GM19035 (cell line): ENCODE measurements at regions not wholly inside any gene's neighbourhood (a gene's known extent, or its start where the extent isn't known, plus 50 kb on each side); places are given as distances from the start of the nearest gene placed in this dataset.

Experiments used
- ATAC-seq: cut with Tn5 transposase; IDR thresholded peaks from one replicate; pipeline ENCODE4 v1.9.1; 2021; ENCODE audit not compliant: unreplicated experiment

GRCh38 chr7:110592557-110592956, 498.4 kb upstream of the LRRN3 start:
- no peak for ATAC-seq

GRCh38 chr7:110593355-110593754, 497.6 kb upstream of the LRRN3 start:
- no peak for ATAC-seq

GRCh38 chr7:110595694-110596093, 495.2 kb upstream of the LRRN3 start:
- no peak for ATAC-seq

DNA sequence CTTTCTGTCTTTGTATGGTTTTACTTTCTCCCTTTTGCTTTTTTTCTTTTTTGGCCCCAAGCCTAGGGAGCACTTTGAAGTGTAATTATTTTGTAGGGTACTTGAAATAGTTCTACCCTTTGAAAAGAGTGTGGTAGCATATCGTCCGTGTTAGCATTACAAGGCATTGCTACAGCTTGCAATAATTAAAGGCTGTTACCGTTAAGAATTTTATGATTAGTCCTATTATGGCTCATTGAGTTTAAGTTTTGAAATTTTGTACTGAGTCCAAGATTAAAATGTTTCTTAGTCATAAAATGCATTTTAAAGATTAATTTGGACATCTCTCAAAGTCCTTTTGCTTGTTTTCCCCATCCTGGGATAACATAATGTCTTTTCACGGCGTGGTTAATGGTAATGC, 490.0 kb upstream of the LRRN3 start:
- no peak for ATAC-seq

GRCh38 chr7:110601710-110602109, 489.2 kb upstream of the LRRN3 start:
- ATAC-seq = no peak

DNA sequence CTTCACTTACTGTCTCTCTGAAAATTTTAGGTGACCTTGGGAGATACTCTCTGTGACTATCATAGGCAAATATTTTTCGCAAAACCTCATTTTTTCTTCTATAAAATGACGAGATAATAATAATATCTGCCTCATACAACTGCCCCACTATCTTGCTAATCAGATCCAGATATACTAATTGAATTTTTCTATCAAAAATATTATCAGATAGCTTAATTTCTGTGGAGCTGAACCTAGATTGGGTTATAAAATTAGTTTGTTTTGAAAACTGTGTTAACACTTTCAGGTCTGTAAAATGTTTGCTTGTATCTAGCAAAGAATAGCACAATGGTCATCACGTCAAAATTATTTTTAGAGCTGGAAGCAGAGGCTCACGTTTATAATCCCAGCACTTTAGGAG, 486.7 kb upstream of the LRRN3 start:
- no peak for ATAC-seq

DNA sequence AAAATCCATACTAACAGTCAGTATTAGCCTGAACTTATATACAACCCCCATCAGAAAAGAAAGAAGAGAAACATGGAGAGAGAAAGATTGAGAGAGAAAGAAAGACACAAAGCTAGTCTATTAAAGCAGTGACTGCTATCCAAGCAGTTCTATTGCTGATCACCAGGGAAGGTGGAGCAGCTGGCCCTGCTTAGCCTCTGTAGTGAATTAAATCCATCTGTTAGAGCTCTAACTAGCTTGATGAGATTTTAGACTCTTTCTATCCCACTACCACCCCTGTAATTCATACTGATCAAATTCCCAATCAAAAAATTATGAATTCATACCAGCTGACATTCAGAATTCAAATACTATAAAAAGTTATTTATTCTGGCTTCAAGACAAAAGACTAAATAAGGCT, 486.0 kb upstream of the LRRN3 start:
- no peak for ATAC-seq

DNA sequence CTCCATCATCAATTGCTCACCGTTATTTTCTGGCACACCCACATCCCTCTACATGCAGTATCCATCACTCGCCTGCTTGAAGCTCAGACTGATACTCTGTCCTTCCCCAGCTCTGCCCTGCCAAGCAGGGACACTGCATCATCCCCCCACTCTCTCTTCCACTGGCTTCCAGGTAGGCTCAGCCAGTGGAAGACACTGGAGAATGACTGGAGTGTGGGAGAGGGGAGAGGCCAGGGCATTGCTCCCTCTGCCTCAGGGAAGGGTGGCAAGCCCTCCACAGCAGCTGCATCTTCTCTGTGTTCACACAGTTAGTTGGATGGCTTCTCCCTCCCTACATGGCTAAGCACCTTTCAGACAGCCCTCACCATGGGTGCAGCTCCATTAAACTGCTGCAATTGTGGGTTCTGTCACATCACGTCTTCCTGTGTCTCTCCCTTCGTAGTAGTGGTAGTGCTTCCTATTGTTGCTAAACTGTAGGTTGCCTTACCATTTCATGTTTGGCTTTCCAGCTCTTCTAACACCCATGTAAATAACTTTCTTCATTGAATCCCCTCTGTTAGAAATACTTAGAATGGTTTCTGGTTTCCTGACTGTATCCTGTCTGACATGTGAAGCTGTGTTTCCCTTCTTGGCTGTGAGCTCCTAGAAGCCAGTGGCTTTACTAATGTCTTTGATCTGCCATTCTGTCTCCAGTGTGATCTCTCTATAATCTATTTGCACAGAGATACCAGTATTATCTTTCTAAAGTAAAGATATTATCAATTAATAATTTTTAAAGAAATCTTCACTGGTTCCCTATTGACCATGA, 483.7 kb upstream of the LRRN3 start:
- ATAC-seq = no peak

DNA sequence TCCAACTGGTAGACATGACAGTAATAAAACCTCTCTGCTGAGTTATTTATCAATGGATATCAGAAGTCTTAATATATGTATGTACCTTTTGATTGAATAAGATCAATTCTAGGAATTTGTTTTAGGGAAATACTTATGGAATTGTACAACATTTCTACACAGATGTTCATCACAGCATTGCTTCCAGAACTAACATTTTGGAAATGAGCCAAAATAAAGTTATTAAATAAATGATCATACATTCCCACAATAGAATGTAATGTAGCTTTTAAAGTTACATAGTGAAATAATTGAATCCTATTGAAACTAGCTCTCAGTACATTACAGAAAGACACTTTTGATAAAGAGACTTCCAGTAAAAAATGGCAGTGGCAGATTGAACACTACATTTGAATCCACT, 481.6 kb upstream of the LRRN3 start:
- ATAC-seq = no peak

GRCh38 chr7:110612680-110613079, 478.2 kb upstream of the LRRN3 start:
- ATAC-seq = no peak
